ENCODE measurements at regions not wholly inside any gene's neighbourhood (a gene's known extent, or its start where the extent isn't known, plus 50 kb on each side); places are given as distances from the start of the nearest gene placed in this dataset.

DNA sequence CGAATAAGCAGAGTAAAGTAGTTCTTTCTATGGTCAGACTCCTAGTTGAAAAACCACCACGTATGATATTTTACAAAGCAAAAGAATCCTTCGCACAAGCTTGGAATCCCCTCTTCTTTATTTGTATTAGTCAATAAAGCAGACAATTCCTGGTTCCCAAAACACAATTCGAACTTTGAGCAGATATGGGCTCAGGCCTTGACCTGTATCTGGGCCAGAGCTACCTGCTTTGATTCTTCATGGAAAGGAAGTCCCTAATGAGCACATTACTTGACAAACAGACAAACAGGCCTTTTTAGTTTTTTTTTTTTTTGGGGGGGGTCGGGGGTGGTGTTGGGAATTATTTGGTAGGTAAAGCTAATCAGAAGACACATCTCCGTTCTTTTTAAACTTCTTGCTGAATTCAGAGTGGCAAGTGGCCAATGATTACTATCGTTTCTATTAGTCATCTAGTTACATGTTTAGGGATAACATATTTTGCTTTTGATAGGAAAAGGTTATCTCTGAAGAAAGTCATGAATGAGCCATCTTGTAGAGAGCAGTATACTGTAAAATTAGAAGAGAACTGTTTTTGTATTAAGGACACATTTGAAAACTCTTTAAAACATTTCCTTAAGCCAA lies 116.6 kb upstream of the HMHB1 start:
- H4K5ac ChIP-seq (ENCODE audit: low read length): no peak overlapping the region
- no peak overlapping the region for H2AK5ac ChIP-seq (ENCODE audit: low read length)
- H2BK120ac ChIP-seq (ENCODE audit: low read depth, low read length): no peak overlapping the region
- peaks cover 5% of the 10 kb centered on the region for H3K4me1 ChIP-seq (ENCODE audit: control insufficient read depth, low read depth, low read length)
- H3K27me3 ChIP-seq (ENCODE audit: insufficient read depth, low read length, poor library complexity): no peaks in the 10 kb centered on the region
- no peak overlapping the region for H2BK15ac ChIP-seq (replicated peaks; ENCODE audit: low read depth)
- H3K23ac ChIP-seq (ENCODE audit: low read length): no peak overlapping the region
- no peak overlapping the region for H3K56ac ChIP-seq (ENCODE audit: low read length)
- no peak overlapping the region for H3K9ac ChIP-seq (ENCODE audit: low read length)
- no peak overlapping the region for H2BK5ac ChIP-seq (ENCODE audit: low read length)
- H3K79me1 ChIP-seq (ENCODE audit: low read length): no peaks in the 10 kb centered on the region
- H3K36me3 ChIP-seq (ENCODE audit: control insufficient read depth, insufficient read depth, low read length): no peaks in the 10 kb centered on the region
- no CpG with 5 or more reads among the region's 7 CpGs for WGBS (ENCODE audit: extremely low coverage, insufficient coverage, low lambda C conversion rate)
- no peak overlapping the region for H3K27ac ChIP-seq (ENCODE audit: low read depth, low read length)
- no peaks in the 10 kb centered on the region for H3K79me2 ChIP-seq (ENCODE audit: control insufficient read depth, insufficient read depth, low read length)
- no peak overlapping the region for H3K4me3 ChIP-seq (ENCODE audit: low read length)
- no peak overlapping the region for H3K18ac ChIP-seq (ENCODE audit: low read length)
- no peak for DNase-seq
- H4K8ac ChIP-seq (ENCODE audit: low read depth, low read length): no peak overlapping the region
- H3K4ac ChIP-seq (ENCODE audit: low read depth, low read length): no peak overlapping the region
- H3K4me2 ChIP-seq (ENCODE audit: low read length): no peak overlapping the region

DNA sequence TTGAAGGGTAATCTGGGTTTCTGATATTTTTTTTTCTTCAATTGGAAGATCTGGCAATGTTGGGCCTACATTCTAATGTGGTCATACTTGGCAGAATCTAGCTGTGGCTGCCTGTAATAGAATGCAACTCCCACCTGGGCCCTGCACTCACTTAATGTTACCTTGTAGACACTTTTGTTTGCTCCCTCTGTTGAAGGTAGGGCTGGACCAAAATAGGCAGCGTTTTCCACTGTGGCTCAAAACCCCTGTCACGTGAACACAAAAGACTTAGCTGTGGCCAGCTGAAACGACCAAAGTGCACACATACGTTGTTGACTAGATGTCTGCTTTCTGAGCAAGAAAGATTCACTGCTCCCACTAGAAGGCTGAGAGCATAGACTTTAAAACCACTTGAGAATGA lies 117.6 kb upstream of the HMHB1 start:
- H3K23ac ChIP-seq (ENCODE audit: low read length): no peak overlapping the region
- H2BK120ac ChIP-seq (ENCODE audit: low read depth, low read length): no peak overlapping the region
- no peak overlapping the region for H3K4me2 ChIP-seq (ENCODE audit: low read length)
- H2AK5ac ChIP-seq (ENCODE audit: low read length): peak overlapping the region; percentile 66
- no peak overlapping the region for H3K9ac ChIP-seq (ENCODE audit: low read length)
- H3K56ac ChIP-seq (ENCODE audit: low read length): no peak overlapping the region
- DNase-seq: no peak
- no peaks in the 10 kb centered on the region for H3K79me1 ChIP-seq (ENCODE audit: low read length)
- H3K4ac ChIP-seq (ENCODE audit: low read depth, low read length): no peak overlapping the region
- WGBS (ENCODE audit: extremely low coverage, insufficient coverage, low lambda C conversion rate): no CpG with 5 or more reads among the region's 4 CpGs
- peak overlapping the region; percentile 28 for H2BK5ac ChIP-seq (ENCODE audit: low read length)
- H3K27ac ChIP-seq (ENCODE audit: low read depth, low read length): no peak overlapping the region
- H3K4me3 ChIP-seq (ENCODE audit: low read length): no peak overlapping the region
- no peak overlapping the region for H4K5ac ChIP-seq (ENCODE audit: low read length)
- H3K27me3 ChIP-seq (ENCODE audit: insufficient read depth, low read length, poor library complexity): no peaks in the 10 kb centered on the region
- H4K8ac ChIP-seq (ENCODE audit: low read depth, low read length): no peak overlapping the region
- H2BK15ac ChIP-seq (replicated peaks; ENCODE audit: low read depth): no peak overlapping the region
- H3K36me3 ChIP-seq (ENCODE audit: control insufficient read depth, insufficient read depth, low read length): no peaks in the 10 kb centered on the region
- peaks cover 5% of the 10 kb centered on the region for H3K4me1 ChIP-seq (ENCODE audit: control insufficient read depth, low read depth, low read length)
- no peaks in the 10 kb centered on the region for H3K79me2 ChIP-seq (ENCODE audit: control insufficient read depth, insufficient read depth, low read length)
- H3K18ac ChIP-seq (ENCODE audit: low read length): peak overlapping the region; percentile 9

DNA sequence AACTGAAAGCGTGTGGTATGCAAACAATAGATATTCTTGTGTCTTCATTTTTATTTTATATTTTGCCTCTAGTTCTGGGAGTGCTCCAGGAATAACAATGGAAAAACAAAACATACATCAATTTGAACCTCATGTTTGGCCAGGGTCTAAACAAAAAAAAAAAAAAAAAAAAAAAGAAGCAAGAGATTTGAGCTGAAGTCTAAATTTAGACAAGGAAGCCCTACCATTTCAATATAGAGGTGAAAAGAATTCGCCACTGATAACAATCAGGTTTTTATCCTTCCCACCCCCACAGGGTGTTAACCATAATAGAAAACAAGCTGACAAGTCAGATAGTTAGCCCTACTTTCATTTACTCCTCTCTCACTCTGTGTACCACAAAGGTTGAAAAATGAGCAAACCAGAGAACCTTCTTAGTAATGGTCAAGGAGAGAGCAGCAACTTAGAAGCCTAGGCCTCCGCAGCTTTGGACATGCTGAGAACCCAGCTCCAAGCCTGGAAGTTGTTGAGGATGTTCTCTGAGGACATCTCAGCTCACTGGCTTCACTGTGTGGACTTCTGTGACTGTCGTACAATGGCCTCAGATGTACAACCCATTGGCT lies 118.2 kb upstream of the HMHB1 start:
- no peak overlapping the region for H3K9ac ChIP-seq (ENCODE audit: low read length)
- DNase-seq: peak; percentile 49
- H3K4ac ChIP-seq (ENCODE audit: low read depth, low read length): no peak overlapping the region
- H2BK5ac ChIP-seq (ENCODE audit: low read length): no peak overlapping the region
- H4K8ac ChIP-seq (ENCODE audit: low read depth, low read length): no peak overlapping the region
- H3K4me1 ChIP-seq (ENCODE audit: control insufficient read depth, low read depth, low read length): peaks cover 5% of the 10 kb centered on the region
- no peak overlapping the region for H4K5ac ChIP-seq (ENCODE audit: low read length)
- H3K4me2 ChIP-seq (ENCODE audit: low read length): no peak overlapping the region
- no peak overlapping the region for H2AK5ac ChIP-seq (ENCODE audit: low read length)
- H3K18ac ChIP-seq (ENCODE audit: low read length): peak overlapping the region; percentile 9
- H3K36me3 ChIP-seq (ENCODE audit: control insufficient read depth, insufficient read depth, low read length): no peaks in the 10 kb centered on the region
- no peaks in the 10 kb centered on the region for H3K79me2 ChIP-seq (ENCODE audit: control insufficient read depth, insufficient read depth, low read length)
- H3K79me1 ChIP-seq (ENCODE audit: low read length): no peaks in the 10 kb centered on the region
- H3K27ac ChIP-seq (ENCODE audit: low read depth, low read length): no peak overlapping the region
- no CpG with 5 or more reads among the region's 4 CpGs for WGBS (ENCODE audit: extremely low coverage, insufficient coverage, low lambda C conversion rate)
- H2BK120ac ChIP-seq (ENCODE audit: low read depth, low read length): no peak overlapping the region
- H3K4me3 ChIP-seq (ENCODE audit: low read length): no peak overlapping the region
- no peak overlapping the region for H2BK15ac ChIP-seq (replicated peaks; ENCODE audit: low read depth)
- H3K27me3 ChIP-seq (ENCODE audit: insufficient read depth, low read length, poor library complexity): no peaks in the 10 kb centered on the region
- H3K23ac ChIP-seq (ENCODE audit: low read length): no peak overlapping the region
- peak overlapping the region; percentile 15 for H3K56ac ChIP-seq (ENCODE audit: low read length)

DNA sequence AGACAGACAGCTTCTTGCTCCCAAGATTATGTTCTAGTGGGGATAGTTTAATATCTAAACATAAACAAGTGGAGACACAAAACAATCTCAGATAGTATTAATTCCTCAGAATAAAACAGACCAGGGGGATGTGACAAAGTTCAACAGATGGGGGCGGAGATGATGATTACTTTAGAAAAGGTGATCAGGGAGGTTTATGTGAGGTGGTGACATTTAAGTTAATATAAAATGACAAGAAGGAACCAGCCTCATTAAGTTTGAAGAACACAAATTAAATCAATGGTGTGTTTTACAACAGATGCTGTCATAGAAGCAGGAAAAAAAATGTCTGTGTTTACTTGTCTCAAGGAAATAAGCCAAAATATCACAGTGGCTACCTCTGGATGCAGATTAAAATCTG lies 119.6 kb upstream of the HMHB1 start:
- Histone ChIP-seq H4K5ac (ENCODE audit: low read length) (no peak overlapping the region), H3K9ac (ENCODE audit: low read length) (no peak overlapping the region), H3K36me3 (ENCODE audit: control insufficient read depth, insufficient read depth, low read length) (no peaks in the 10 kb centered on the region), H2BK5ac (ENCODE audit: low read length) (no peak overlapping the region), H2AK5ac (ENCODE audit: low read length) (no peak overlapping the region), H3K4me1 (ENCODE audit: control insufficient read depth, low read depth, low read length) (peaks cover 5% of the 10 kb centered on the region), H2BK120ac (ENCODE audit: low read depth, low read length) (no peak overlapping the region), H3K4me3 (ENCODE audit: low read length) (no peak overlapping the region), H3K23ac (ENCODE audit: low read length) (no peak overlapping the region), H3K79me2 (ENCODE audit: control insufficient read depth, insufficient read depth, low read length) (no peaks in the 10 kb centered on the region), H2BK15ac (replicated peaks; ENCODE audit: low read depth) (peak overlapping the region; percentile 92), H3K18ac (ENCODE audit: low read length) (peak overlapping the region; percentile 60), H3K27ac (ENCODE audit: low read depth, low read length) (no peak overlapping the region), H3K56ac (ENCODE audit: low read length) (no peak overlapping the region), H3K4ac (ENCODE audit: low read depth, low read length) (no peak overlapping the region), H4K8ac (ENCODE audit: low read depth, low read length) (no peak overlapping the region), H3K4me2 (ENCODE audit: low read length) (no peak overlapping the region), H3K27me3 (ENCODE audit: insufficient read depth, low read length, poor library complexity) (no peaks in the 10 kb centered on the region), H3K79me1 (ENCODE audit: low read length) (no peaks in the 10 kb centered on the region)
- no peak for DNase-seq
- no CpG with 5 or more reads among the region's 1 CpG for WGBS (ENCODE audit: extremely low coverage, insufficient coverage, low lambda C conversion rate)

DNA sequence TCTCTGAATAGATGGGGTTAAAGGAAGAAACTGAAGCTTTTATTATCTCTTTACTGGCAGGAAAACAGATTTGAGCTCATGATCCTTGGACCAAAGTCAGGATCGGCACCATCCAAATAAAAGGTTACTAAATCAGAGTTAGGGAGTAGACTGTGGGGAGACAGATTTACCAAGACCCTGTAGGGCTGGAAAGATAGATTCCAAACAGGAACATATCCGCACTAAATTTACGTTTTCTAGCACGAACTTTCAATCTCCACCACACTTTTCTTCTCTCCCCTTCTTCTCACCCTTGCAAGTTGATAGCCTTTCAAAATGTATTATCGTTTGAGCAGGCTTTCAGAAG lies 120.0 kb upstream of the HMHB1 start:
- Histone ChIP-seq H2BK5ac (ENCODE audit: low read length) (no peak overlapping the region), H3K23ac (ENCODE audit: low read length) (no peak overlapping the region), H3K4me2 (ENCODE audit: low read length) (no peak overlapping the region), H2AK5ac (ENCODE audit: low read length) (no peak overlapping the region), H2BK15ac (replicated peaks; ENCODE audit: low read depth) (peak overlapping the region; percentile 92), H3K4me1 (ENCODE audit: control insufficient read depth, low read depth, low read length) (peaks cover 5% of the 10 kb centered on the region), H3K18ac (ENCODE audit: low read length) (peak overlapping the region; percentile 60), H2BK120ac (ENCODE audit: low read depth, low read length) (no peak overlapping the region), H4K8ac (ENCODE audit: low read depth, low read length) (no peak overlapping the region), H3K27me3 (ENCODE audit: insufficient read depth, low read length, poor library complexity) (no peaks in the 10 kb centered on the region), H4K5ac (ENCODE audit: low read length) (no peak overlapping the region), H3K4me3 (ENCODE audit: low read length) (no peak overlapping the region), H3K9ac (ENCODE audit: low read length) (no peak overlapping the region), H3K56ac (ENCODE audit: low read length) (no peak overlapping the region), H3K4ac (ENCODE audit: low read depth, low read length) (no peak overlapping the region), H3K79me2 (ENCODE audit: control insufficient read depth, insufficient read depth, low read length) (no peaks in the 10 kb centered on the region), H3K36me3 (ENCODE audit: control insufficient read depth, insufficient read depth, low read length) (no peaks in the 10 kb centered on the region), H3K79me1 (ENCODE audit: low read length) (no peaks in the 10 kb centered on the region), H3K27ac (ENCODE audit: low read depth, low read length) (no peak overlapping the region)
- no peak for DNase-seq
- 100% methylated on average over 2 of the region's 5 CpGs for WGBS (ENCODE audit: extremely low coverage, insufficient coverage, low lambda C conversion rate)

Data from mesendoderm (in vitro differentiated cells).